ENCODE measurements at regions not wholly inside any gene's neighbourhood (a gene's known extent, or its start where the extent isn't known, plus 50 kb on each side); places are given as distances from the start of the nearest gene placed in this dataset.

GRCh38 chr5:93886917-93887361 lies 145.5 kb upstream of the POU5F2 start:
- Histone ChIP-seq H3K27ac (no peak overlapping the region), H3K4me1 (no peaks in the 10 kb centered on the region), H3K36me3 (no peaks in the 10 kb centered on the region), H3K4me3 (no peak overlapping the region), H3K27me3 (ENCODE audit: low read depth) (no peaks in the 10 kb centered on the region), H3K9me3 (no peaks in the 10 kb centered on the region)
- no peak for ATAC-seq
- intact Hi-C loops (cut with DNase I): no loop called here
- DNase-seq: no peak
- no peak for TF ChIP-seq CTCF (IDR thresholded peaks at IDR 0.05)

- no peaks in the 10 kb centered on the region for H3K27me3 ChIP-seq (ENCODE audit: low read depth)
- intact Hi-C loops (cut with DNase I): no loop called here
- H3K9me3 ChIP-seq: no peaks in the 10 kb centered on the region
- H3K27ac ChIP-seq: no peak overlapping the region
- no peaks in the 10 kb centered on the region for H3K4me1 ChIP-seq
- no peak for ATAC-seq
- no peaks in the 10 kb centered on the region for H3K36me3 ChIP-seq
- H3K4me3 ChIP-seq: no peak overlapping the region
- no peak for DNase-seq
- no peak for TF ChIP-seq CTCF (IDR thresholded peaks at IDR 0.05)
These were observed 144.9 kb upstream of the POU5F2 start for GRCh38 chr5:93886098-93886806.

GRCh38 chr5:93884254-93884653 lies 142.9 kb upstream of the POU5F2 start:
- Histone ChIP-seq H3K27ac (no peak overlapping the region), H3K4me3 (no peak overlapping the region), H3K9me3 (no peaks in the 10 kb centered on the region), H3K36me3 (no peaks in the 10 kb centered on the region), H3K4me1 (no peaks in the 10 kb centered on the region), H3K27me3 (ENCODE audit: low read depth) (no peaks in the 10 kb centered on the region)
- TF ChIP-seq CTCF (IDR thresholded peaks at IDR 0.05): no peak
- ATAC-seq (no peak), DNase-seq (no peak)
- intact Hi-C loops (cut with DNase I): no loop called here

GRCh38 chr5:93883459-93883858 lies 142.1 kb upstream of the POU5F2 start:
- ATAC-seq: no peak
- Histone ChIP-seq H3K36me3 (no peaks in the 10 kb centered on the region), H3K9me3 (no peaks in the 10 kb centered on the region), H3K4me1 (no peaks in the 10 kb centered on the region), H3K27me3 (ENCODE audit: low read depth) (no peaks in the 10 kb centered on the region), H3K4me3 (no peak overlapping the region), H3K27ac (no peak overlapping the region)
- no peak for DNase-seq
- intact Hi-C loops (cut with DNase I): no loop called here
- TF ChIP-seq CTCF (IDR thresholded peaks at IDR 0.05): no peak

- Histone ChIP-seq H3K36me3 (no peaks in the 10 kb centered on the region), H3K9me3 (no peaks in the 10 kb centered on the region), H3K27me3 (ENCODE audit: low read depth) (no peaks in the 10 kb centered on the region), H3K4me3 (no peak overlapping the region), H3K4me1 (no peaks in the 10 kb centered on the region), H3K27ac (no peak overlapping the region)
- ATAC-seq (no peak), DNase-seq (no peak)
- no peak for TF ChIP-seq CTCF (IDR thresholded peaks at IDR 0.05)
- intact Hi-C loops (cut with DNase I): no loop called here
These were observed 134.3 kb upstream of the POU5F2 start for GRCh38 chr5:93875693-93876092.
